ENCODE measurements at regions not wholly inside any gene's neighbourhood (a gene's known extent, or its start where the extent isn't known, plus 50 kb on each side); places are given as distances from the start of the nearest gene placed in this dataset.

GRCh38 chr6:144952456-144953240 lies 667.5 kb downstream of the UTRN start:
- TF ChIP-seq POLR2A (IDR thresholded peaks at IDR 0.05) (no peak), EP300 (IDR thresholded peaks at IDR 0.05) (no peak), CTCF (IDR thresholded peaks at IDR 0.05) (no peak)

Data from gastroesophageal sphincter (tissue), 3 donors.